ENCODE measurements at regions not wholly inside any gene's neighbourhood (a gene's known extent, or its start where the extent isn't known, plus 50 kb on each side); places are given as distances from the start of the nearest gene placed in this dataset.

DNA sequence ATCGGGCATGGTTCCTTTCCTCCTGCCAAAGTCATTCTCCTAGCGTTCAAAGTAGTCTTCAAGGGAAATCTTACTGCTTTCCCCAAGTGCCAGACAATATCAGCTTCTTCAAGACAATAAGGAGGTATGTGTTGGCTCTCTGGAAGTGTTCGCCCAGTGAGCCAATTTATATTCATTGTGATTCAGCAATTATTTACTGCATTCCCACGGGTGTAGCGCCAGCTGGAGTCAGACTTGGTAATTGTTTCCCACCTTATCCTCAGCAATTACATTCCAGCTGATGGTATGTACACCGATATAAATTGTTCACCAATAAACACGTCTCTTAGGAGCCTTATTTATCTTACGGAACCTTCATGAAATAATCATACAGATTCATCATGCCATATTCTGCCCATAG, 103.6 kb upstream of the CTNNB1 start:
- Mint-ChIP-seq H3K36me3 (no peaks in the 10 kb centered on the region), H3K27ac (no peak overlapping the region), H3K27me3 (no peaks in the 10 kb centered on the region), H3K4me1 (ENCODE audit: unreplicated experiment) (no peaks in the 10 kb centered on the region), H3K9me3 (no peaks in the 10 kb centered on the region), H3K4me3 (no peak overlapping the region)
- TF ChIP-seq, protein P1, sequence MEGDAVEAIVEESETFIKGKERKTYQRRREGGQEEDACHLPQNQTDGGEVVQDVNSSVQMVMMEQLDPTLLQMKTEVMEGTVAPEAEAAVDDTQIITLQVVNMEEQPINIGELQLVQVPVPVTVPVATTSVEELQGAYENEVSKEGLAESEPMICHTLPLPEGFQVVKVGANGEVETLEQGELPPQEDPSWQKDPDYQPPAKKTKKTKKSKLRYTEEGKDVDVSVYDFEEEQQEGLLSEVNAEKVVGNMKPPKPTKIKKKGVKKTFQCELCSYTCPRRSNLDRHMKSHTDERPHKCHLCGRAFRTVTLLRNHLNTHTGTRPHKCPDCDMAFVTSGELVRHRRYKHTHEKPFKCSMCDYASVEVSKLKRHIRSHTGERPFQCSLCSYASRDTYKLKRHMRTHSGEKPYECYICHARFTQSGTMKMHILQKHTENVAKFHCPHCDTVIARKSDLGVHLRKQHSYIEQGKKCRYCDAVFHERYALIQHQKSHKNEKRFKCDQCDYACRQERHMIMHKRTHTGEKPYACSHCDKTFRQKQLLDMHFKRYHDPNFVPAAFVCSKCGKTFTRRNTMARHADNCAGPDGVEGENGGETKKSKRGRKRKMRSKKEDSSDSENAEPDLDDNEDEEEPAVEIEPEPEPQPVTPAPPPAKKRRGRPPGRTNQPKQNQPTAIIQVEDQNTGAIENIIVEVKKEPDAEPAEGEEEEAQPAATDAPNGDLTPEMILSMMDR (conservative IDR thresholded peaks at IDR 0.05) = no peak
- no peak for DNase-seq (ENCODE audit: extremely low spot score, unreplicated experiment)

DNA sequence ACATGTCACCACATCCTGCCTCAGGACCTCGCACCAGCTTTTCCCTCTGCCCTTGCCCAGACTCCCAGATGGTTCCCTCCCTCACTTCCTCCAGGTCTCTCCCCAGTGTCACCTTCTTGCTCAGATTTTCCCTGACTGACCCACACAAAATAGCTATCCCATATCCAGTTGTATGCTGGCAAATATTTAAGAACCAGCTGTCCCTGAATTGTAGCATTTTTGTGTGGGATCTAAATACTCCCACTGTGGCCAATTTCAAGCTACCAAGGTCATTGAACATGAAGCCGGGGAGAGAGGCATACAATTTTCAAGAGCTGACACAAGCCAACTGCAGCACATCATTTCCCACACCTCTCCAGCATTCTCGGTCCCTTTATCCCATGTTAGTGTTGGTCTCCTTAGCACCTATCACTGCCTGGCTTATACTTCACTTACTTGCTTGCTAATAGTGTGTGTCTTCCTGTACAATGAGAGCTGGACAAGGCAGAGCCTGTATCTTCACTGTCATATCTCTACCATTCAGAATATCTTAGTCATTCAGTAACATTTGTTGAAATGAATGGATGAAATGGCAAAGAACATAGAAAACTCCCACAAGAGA, 101.3 kb upstream of the CTNNB1 start:
- Mint-ChIP-seq H3K4me3 (no peak overlapping the region), H3K9me3 (no peaks in the 10 kb centered on the region), H3K4me1 (ENCODE audit: unreplicated experiment) (no peaks in the 10 kb centered on the region), H3K27me3 (no peaks in the 10 kb centered on the region), H3K27ac (no peak overlapping the region), H3K36me3 (no peaks in the 10 kb centered on the region)
- DNase-seq (ENCODE audit: extremely low spot score, unreplicated experiment) = no peak
- TF ChIP-seq, protein P1 (conservative IDR thresholded peaks at IDR 0.05) = no peak

DNA sequence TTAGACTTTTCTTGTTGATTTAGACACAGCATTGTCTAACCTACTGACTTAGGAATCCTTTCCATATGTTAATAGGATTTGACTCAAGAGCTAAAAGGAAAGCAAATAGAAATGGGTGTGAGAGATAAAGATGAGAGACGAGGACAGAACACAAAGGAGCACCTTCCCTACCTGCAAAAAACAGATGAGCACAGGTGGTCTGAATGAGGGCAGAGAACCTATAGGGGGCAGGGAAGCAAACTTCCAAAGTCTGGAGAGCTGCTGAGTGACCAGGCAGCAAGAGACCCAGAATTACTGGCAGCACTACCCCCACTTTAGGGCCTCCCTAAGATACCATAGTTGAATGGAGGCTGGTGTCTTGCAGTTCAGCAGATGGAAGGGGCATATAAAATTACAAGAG, 98.1 kb upstream of the CTNNB1 start:
- no peak overlapping the region for H3K4me3 Mint-ChIP-seq
- DNase-seq (ENCODE audit: extremely low spot score, unreplicated experiment) = no peak
- H3K27ac Mint-ChIP-seq = no peak overlapping the region
- H3K27me3 Mint-ChIP-seq = no peaks in the 10 kb centered on the region
- no peaks in the 10 kb centered on the region for H3K4me1 Mint-ChIP-seq (ENCODE audit: unreplicated experiment)
- no peaks in the 10 kb centered on the region for H3K36me3 Mint-ChIP-seq
- TF ChIP-seq, protein P1 (conservative IDR thresholded peaks at IDR 0.05) = no peak
- H3K9me3 Mint-ChIP-seq = no peaks in the 10 kb centered on the region

DNA sequence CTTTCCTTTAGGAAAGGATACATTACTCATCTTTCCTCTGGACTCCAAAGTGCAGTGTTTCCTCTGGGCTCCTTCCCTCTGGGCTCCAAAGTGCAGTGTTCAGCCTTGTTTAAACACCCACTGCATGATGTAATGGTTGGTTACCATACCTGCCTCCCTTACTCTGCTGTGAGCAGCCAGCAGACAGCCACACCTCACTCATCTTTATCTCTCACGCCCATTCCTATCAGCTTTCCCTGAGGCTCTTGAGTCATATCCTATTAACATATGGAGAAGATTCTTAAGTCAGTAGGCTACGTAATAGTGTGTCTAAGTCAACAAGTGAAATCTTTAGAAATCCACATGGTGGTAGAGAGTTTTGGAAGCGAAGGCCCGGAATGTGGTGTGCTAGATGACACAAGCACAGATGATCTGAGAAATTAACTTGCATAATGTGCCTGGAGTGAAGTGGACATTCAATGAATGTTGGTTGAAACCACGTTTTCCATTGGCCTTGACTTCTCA, 97.2 kb upstream of the CTNNB1 start:
- H3K4me1 Mint-ChIP-seq (ENCODE audit: unreplicated experiment) = no peaks in the 10 kb centered on the region
- H3K27ac Mint-ChIP-seq = no peak overlapping the region
- no peaks in the 10 kb centered on the region for H3K36me3 Mint-ChIP-seq
- TF ChIP-seq, protein P1 (conservative IDR thresholded peaks at IDR 0.05) = no peak
- no peaks in the 10 kb centered on the region for H3K27me3 Mint-ChIP-seq
- H3K9me3 Mint-ChIP-seq = no peaks in the 10 kb centered on the region
- no peak overlapping the region for H3K4me3 Mint-ChIP-seq
- no peak for DNase-seq (ENCODE audit: extremely low spot score, unreplicated experiment)

DNA sequence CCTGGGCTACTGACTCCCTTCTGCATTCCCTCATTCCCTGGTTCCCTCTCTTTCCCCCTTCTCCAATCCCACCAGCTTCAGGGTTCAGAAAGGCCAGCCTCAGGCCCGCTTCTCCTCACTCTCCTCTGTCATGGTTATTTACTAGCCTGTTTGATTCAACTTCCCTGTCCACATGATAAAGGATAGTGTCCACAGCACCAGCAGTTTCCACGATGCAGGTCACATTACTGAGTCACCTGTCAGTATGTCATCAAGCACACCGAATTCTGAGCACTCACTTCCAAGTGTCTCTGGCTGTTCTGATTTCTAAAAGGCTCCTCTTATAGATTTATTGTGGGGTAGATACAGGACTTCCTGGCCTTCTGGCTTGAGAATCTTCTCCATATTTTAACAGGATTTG, 96.6 kb upstream of the CTNNB1 start:
- TF ChIP-seq, protein P1 (conservative IDR thresholded peaks at IDR 0.05) = no peak
- Mint-ChIP-seq H3K4me3 (no peak overlapping the region), H3K36me3 (no peaks in the 10 kb centered on the region), H3K27me3 (no peaks in the 10 kb centered on the region), H3K27ac (no peak overlapping the region), H3K9me3 (no peaks in the 10 kb centered on the region), H3K4me1 (ENCODE audit: unreplicated experiment) (no peaks in the 10 kb centered on the region)
- DNase-seq (ENCODE audit: extremely low spot score, unreplicated experiment) = no peak

DNA sequence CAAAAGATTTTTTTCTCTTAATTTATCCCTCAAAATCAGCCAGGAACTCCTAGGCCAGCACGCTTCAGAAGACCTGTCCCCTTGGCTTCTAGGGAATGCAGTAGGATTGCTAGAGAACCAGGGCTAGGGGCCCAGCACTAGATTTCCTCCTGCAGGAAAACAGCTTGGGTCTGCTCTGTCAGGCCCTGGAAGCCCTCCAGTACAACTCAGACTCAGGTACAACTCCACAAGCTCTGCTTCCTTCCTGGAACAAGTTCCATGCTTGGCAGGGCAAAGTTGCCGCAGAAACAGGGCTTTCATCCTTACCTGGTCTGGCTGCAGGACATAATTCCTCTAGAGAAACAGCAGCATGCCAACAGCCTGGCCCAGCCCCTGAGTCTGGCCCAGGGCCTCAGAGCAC, 96.1 kb upstream of the CTNNB1 start:
- Mint-ChIP-seq H3K4me1 (ENCODE audit: unreplicated experiment) (no peaks in the 10 kb centered on the region), H3K27me3 (no peaks in the 10 kb centered on the region), H3K36me3 (no peaks in the 10 kb centered on the region), H3K4me3 (no peak overlapping the region), H3K27ac (no peak overlapping the region), H3K9me3 (no peaks in the 10 kb centered on the region)
- TF ChIP-seq, protein P1 (conservative IDR thresholded peaks at IDR 0.05) = no peak
- no peak for DNase-seq (ENCODE audit: extremely low spot score, unreplicated experiment)

Data from type B pancreatic cell (in vitro differentiated cells).